Naive B cell (primary cell): ENCODE measurements at regions not wholly inside any gene's neighbourhood (a gene's known extent, or its start where the extent isn't known, plus 50 kb on each side); places are given as distances from the start of the nearest gene placed in this dataset.
"Not testable (repeated sequence)": the region's sequence is repeated elsewhere in the genome, so short reads cannot be mapped to it uniquely, and the experiment has no call there.

ENCODE experiments used
- ATAC-seq, 2 donors: fragments of 150-1000 bp; cut with Tn5 transposase; 2 replicates each; pipeline ENCODE4 v1.10.0; 2021; ENCODE audit warnings: low read depth in 2 of 2, mild to moderate bottlenecking in 2 of 2, moderate library complexity in 2 of 2
- DNase-seq: peaks from one replicate; pipeline ENCODE4 v3.0.0; 2022
- H3K27ac Mint-ChIP-seq, 6 donors: one replicate each; pipeline ENCODE4 v1.8.0; 2020 to 2022; ENCODE audit warnings: mild to moderate bottlenecking in 6 of 6, mixed read lengths in 6 of 6, moderate library complexity in 5 of 6, inconsistent platforms in 2 of 6
- H3K27me3 Mint-ChIP-seq, 3 donors: one replicate each; pipeline ENCODE4 v1.8.0; 2021 to 2022; ENCODE audit warnings: mixed read lengths in 3 of 3, mild to moderate bottlenecking in 1 of 3
- H3K36me3 Mint-ChIP-seq, 2 donors: one replicate each; pipeline ENCODE4 v1.8.0; 2020 to 2022; ENCODE audit warnings: mixed read lengths in 2 of 2, inconsistent platforms in 1 of 2, mild to moderate bottlenecking in 1 of 2
- H3K4me1 Mint-ChIP-seq, 3 donors: one replicate each; pipeline ENCODE4 v1.8.0; 2020 to 2022; ENCODE audit warnings: mixed read lengths in 3 of 3, inconsistent platforms in 1 of 3, mild to moderate bottlenecking in 1 of 3, moderate library complexity in 1 of 3
- H3K4me3 Mint-ChIP-seq, 8 donors: one replicate each; pipeline ENCODE4 v1.8.0; 2020 to 2022; ENCODE audit warnings: mild to moderate bottlenecking in 8 of 8, mixed read lengths in 8 of 8, moderate library complexity in 8 of 8, inconsistent platforms in 2 of 8
- H3K9me3 Mint-ChIP-seq, 7 donors: one replicate each; pipeline ENCODE4 v1.8.0; 2020 to 2022; ENCODE audit warnings: mixed read lengths in 7 of 7, mild to moderate bottlenecking in 5 of 7, inconsistent platforms in 2 of 7, moderate library complexity in 1 of 7

DNA sequence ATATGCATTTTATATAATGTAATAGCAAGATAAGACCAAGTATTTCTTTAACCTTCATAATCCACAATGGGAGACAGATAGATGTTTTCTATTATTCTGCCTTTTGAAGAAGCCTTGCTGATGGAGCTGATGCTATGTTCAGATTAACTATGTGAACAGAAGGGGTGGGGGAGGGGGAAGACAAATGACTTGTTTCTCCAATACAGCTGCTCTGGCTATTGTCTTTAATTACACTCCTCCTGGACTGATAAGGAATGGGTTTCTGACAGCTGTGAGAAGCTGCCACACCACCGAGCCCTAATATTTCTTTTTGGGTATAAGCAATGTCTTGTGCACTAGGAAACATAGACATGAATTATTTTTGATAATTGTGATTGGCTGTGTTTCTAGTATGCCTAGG lies 62.0 kb downstream of the CAVIN4 start:
- H3K4me3 Mint-ChIP-seq, result no peak overlapping the region
- peaks cover 5 to 14% of the 10 kb centered on the region in 2 donors for H3K36me3 Mint-ChIP-seq

DNA sequence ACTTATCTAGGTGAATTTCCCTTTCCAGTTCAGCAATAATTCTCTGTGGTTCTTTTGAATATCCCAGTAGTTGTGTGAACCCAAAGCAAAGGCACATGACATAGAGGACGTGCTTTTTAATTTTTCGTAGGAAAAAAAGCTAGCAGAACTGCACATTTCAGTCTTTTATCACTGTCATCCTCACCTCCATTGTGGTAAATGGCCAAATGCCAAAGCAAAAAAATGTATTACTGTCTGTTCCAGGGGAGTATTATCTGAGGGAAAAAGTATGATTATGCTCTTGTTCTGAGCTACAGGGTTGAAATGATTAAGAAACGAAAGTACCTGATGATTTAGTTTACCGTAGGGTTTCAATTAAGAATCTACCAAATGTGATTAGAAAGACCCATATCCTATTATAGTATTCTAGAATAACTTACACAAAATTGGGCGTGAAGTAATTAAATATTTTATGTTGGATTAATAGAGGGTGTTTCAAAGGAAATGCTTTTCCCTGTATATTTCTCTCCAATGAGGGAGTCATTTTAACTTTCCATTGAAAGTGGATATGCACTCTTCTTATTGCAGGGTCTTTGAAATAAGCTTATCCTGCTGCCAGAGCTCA lies 62.7 kb downstream of the CAVIN4 start:
- peaks cover 5 to 14% of the 10 kb centered on the region in 2 donors for H3K36me3 Mint-ChIP-seq
- H3K4me1 Mint-ChIP-seq, result no peaks in the 10 kb centered on the region
- no peak for ATAC-seq
- peaks cover 26 to 53% (median 40%) of the 10 kb centered on the region in 3 donors for H3K27me3 Mint-ChIP-seq
- no peak overlapping the region for H3K4me3 Mint-ChIP-seq
- no peak overlapping the region for H3K27ac Mint-ChIP-seq
- DNase-seq, result no peak
- H3K9me3 Mint-ChIP-seq, result peaks cover 10 to 33% (median 19%) of the 10 kb centered on the region in 7 donors

More for the DNA sequence above, 62.0 kb downstream of the CAVIN4 start:
- Mint-ChIP-seq H3K27me3 (peaks cover 22 to 60% (median 43%) of the 10 kb centered on the region in 3 donors), H3K27ac (no peak overlapping the region), H3K9me3 (peaks cover 4 to 34% (median 18%) of the 10 kb centered on the region in 7 donors), H3K4me1 (no peaks in the 10 kb centered on the region)
- ATAC-seq (no peak), DNase-seq (no peak)

DNA sequence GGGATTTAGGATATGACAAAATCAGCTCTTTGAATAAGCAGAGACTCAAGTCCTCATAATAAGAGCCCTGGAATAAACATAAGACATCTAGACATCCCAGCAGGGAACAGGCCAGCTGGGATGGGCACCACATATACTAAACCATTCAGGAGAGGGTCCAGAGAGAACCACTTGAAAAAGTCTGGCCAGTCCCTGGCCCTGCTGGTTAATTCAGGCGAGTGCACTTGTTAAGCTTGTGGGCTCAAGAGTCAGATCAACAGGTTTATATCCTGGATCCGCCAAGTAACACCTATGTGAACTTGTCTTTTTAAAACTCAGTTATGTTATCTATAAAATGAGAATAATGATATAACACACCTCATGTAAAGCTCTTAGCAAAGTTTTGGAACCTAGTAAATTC lies 63.3 kb downstream of the CAVIN4 start:
- peaks cover 26 to 50% (median 40%) of the 10 kb centered on the region in 3 donors for H3K27me3 Mint-ChIP-seq
- H3K4me3 Mint-ChIP-seq, result no peak overlapping the region
- DNase-seq (no peak), ATAC-seq (no peak)
- H3K27ac Mint-ChIP-seq, result no peak overlapping the region
- no peaks in the 10 kb centered on the region for H3K4me1 Mint-ChIP-seq
- H3K9me3 Mint-ChIP-seq, result peaks cover 10 to 32% (median 17%) of the 10 kb centered on the region in 7 donors
- peaks cover 5 to 14% of the 10 kb centered on the region in 2 donors for H3K36me3 Mint-ChIP-seq

DNA sequence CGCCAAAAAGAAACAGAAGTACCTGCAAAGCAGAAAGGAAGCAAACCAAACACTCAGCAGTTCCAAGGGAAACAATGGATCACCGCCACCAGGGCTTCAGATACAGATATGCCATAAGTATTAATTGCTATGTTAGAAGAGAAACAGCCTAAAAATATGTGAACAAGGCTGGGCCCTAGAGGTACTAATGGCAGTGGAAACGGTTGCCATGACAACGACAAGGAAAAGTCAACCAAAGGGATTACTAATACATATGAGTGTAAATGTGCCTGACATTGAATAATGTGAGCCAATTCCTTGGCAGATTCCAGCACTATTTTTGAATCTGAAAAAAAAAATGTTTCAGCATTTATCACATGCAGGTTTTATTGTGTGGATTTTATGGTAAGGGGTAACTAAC lies 75.0 kb downstream of the CAVIN4 start:
- ATAC-seq (no peak), DNase-seq (no peak)
- Mint-ChIP-seq H3K27me3 (peaks cover 8 to 27% (median 12%) of the 10 kb centered on the region in 3 donors), H3K4me1 (no peaks in the 10 kb centered on the region), H3K9me3 (peaks cover 15 to 43% (median 26%) of the 10 kb centered on the region in 7 donors), H3K27ac (peak overlapping the region in 1 of 6 donors; percentile 60), H3K4me3 (no peak overlapping the region), H3K36me3 (peaks cover 0 to 8% of the 10 kb centered on the region in 2 donors)

DNA sequence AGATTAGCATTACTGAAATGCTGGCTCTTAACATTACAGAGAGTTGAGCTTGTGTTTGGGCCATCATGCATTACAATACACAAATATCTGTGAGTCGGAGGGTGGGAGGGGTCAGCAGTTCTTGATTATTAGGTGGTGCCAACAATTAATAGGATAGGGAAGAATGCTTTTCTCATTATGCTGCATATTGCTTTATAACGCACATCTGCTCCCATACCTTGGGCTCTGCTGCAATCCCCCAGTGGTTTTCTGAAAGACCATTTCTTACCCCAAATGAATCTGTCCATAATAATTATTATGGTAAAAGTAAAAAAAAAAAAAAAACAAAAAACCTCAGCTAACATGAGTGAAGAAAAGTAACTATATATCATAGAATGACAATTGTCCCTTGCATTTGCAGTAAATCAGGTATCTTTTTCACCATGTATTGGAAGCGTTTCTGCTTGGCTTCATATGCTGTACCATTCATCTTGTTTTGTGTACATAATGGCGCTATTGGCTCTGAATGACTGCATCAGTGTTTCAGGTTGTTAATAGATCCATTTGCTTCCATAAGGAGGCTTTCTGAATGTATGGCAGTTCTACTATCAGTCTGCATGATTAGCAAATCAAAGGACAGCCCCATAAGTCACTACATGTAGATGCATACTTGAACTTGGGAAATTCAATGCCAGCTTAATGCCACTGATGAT lies 75.9 kb downstream of the CAVIN4 start:
- Mint-ChIP-seq H3K4me1 (no peaks in the 10 kb centered on the region), H3K36me3 (peaks cover 0 to 8% of the 10 kb centered on the region in 2 donors), H3K27me3 (peaks cover 8 to 28% (median 12%) of the 10 kb centered on the region in 3 donors), H3K4me3 (no peak overlapping the region), H3K27ac (no peak overlapping the region), H3K9me3 (peaks cover 15 to 44% (median 27%) of the 10 kb centered on the region in 7 donors)
- DNase-seq (no peak), ATAC-seq (no peak)

DNA sequence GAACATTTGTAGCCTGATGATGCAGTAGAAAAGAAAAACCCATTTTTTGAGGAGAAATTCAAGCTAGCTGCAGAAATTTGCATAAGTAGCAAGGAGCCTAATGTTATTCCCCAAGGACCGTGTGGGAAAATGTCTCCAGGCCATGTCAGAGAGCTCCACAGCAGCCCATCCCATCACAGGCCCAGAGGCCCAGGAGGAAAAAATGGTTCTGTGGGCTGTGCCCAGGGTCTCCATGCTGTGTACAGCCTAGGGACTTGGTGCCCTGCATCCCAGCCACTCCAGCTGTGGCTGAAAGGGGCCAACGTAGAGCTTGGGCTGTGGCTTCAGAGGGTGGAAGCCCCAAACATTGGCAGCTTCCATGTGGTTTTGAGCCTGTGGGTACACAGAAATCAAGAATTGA lies 79.0 kb downstream of the CAVIN4 start:
- H3K4me3 Mint-ChIP-seq, H3K4me1 Mint-ChIP-seq, DNase-seq, H3K36me3 Mint-ChIP-seq, ATAC-seq, H3K27ac Mint-ChIP-seq: not testable (repeated sequence)
- peaks cover 9 to 20% (median 13%) of the 10 kb centered on the region in 3 donors for H3K27me3 Mint-ChIP-seq
- peaks cover 18 to 53% (median 25%) of the 10 kb centered on the region in 7 donors for H3K9me3 Mint-ChIP-seq

DNA sequence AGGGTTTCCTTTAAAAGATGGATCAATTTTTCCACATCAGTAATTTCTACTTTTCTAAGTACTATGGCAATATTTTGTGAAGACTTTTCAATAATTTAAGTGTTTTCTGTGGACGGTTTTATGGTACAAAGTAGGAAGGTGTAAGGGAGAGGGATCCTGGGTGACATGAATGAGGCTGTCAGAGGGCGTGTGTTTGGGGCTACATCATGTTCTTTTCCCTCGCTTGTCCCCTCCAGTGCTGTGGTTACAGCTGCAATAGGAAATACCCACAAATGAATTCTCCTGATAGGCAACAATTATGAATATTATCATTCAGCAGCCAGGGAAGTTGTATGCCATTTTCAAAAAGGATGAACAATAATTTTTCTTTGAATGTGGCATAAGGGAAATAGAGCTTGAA lies 83.8 kb downstream of the CAVIN4 start:
- no peak overlapping the region for H3K27ac Mint-ChIP-seq
- peaks cover 4 to 16% (median 16%) of the 10 kb centered on the region in 3 donors for H3K27me3 Mint-ChIP-seq
- no peak for DNase-seq
- no peaks in the 10 kb centered on the region for H3K4me1 Mint-ChIP-seq
- H3K9me3 Mint-ChIP-seq, result peaks cover 4 to 39% (median 13%) of the 10 kb centered on the region in 7 donors
- no peak for ATAC-seq
- peaks cover 0 to under 1% of the 10 kb centered on the region in 2 donors for H3K36me3 Mint-ChIP-seq
- no peak overlapping the region for H3K4me3 Mint-ChIP-seq

DNA sequence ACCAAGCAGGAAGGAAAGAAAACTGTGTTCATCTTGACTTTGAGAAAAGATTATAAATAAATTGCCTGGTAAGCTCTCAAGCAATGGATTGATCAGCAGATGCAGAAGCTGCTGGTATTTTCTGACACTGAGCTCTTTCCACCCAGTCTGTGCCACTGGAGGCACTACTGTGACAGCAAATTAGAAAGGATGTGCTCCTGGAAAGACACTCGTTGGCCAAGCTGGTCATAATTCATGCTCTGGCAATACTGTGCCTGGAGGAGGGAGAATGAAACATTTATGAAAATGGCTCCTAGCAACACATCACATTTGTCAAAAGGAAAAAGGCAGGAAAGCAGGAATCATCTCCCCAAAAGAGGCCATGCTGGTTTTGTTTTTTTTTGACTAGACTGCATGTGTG lies 84.2 kb downstream of the CAVIN4 start:
- no peaks in the 10 kb centered on the region for H3K4me1 Mint-ChIP-seq
- peaks cover 4 to 19% (median 16%) of the 10 kb centered on the region in 3 donors for H3K27me3 Mint-ChIP-seq
- no peak for ATAC-seq
- H3K9me3 Mint-ChIP-seq, result peaks cover 4 to 34% (median 12%) of the 10 kb centered on the region in 7 donors
- no peak overlapping the region for H3K27ac Mint-ChIP-seq
- no peak overlapping the region for H3K4me3 Mint-ChIP-seq
- no peaks in the 10 kb centered on the region for H3K36me3 Mint-ChIP-seq
- no peak for DNase-seq

DNA sequence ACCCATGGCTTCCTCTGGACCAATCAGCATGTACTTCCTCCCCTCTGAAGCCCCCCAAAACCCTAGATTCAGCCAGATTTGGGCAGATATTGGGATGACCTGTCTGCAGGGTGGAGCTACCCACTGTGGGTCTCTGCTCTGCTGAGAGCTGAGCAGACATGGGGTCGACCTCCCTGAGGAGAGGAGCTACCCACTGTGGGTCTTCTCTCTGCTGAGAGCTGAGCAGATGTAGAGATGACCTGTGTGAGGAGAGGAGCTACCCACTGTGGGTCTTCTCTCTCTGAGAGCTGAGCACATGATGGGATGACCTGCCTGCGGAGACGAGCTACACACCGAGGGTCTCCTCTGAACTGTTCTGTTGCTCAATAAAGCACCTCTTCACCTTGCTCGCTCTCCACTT lies 89.6 kb downstream of the CAVIN4 start:
- ATAC-seq (no peak), DNase-seq (no peak)
- no peaks in the 10 kb centered on the region for H3K4me1 Mint-ChIP-seq
- no peak overlapping the region for H3K27ac Mint-ChIP-seq
- peaks cover 0 to 13% (median 3%) of the 10 kb centered on the region in 7 donors for H3K9me3 Mint-ChIP-seq
- no peaks in the 10 kb centered on the region for H3K36me3 Mint-ChIP-seq
- H3K4me3 Mint-ChIP-seq, result no peak overlapping the region
- peaks cover 0 to 24% (median 4%) of the 10 kb centered on the region in 3 donors for H3K27me3 Mint-ChIP-seq

DNA sequence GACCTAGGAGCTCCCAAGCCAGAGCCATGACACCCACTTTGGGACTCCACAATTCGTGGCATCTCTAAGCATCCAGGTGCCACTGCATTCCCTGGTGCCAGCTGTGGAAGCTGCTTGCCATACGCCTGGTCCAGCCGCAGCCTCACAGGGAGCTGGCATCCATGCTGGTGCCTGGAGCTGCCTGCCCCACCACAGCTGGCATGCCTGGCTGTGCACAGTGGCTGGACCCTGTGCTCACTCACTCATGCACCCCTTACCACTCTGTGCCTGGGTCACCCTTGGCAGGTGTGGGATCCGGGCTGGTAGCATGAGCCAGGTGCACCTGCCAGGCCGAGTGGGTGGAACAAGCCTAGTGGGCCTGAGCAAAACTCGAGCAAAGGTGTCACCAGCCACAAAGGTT lies 90.1 kb downstream of the CAVIN4 start:
- Mint-ChIP-seq H3K9me3 (peaks cover 0 to 13% (median 3%) of the 10 kb centered on the region in 7 donors), H3K36me3 (no peaks in the 10 kb centered on the region), H3K27me3 (peaks cover 0 to 24% (median 2%) of the 10 kb centered on the region in 3 donors)

DNA sequence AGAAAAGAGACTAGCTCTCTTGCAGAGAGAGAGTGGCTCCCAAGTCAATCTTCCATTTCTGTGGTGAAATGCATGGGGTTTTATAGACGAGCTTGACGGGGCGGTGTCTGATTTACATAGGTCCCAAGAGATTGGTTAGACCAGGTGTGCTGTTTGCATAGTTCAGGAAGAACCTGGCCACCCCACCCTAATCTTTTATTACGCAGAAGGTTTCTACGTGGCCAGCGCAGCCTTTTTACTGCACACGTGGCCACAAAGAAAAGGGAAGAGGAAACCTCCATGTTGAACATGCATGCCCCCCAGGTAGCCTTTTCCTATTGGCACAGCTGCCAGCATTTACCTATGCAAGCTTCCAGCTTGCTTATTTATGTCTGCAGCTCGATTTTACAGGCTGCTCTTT lies 92.1 kb downstream of the CAVIN4 start:
- Mint-ChIP-seq H3K4me1 (no peaks in the 10 kb centered on the region), H3K4me3 (no peak overlapping the region), H3K36me3 (no peaks in the 10 kb centered on the region), H3K9me3 (peaks cover 0 to 13% (median 3%) of the 10 kb centered on the region in 7 donors), H3K27me3 (peaks cover 0 to 29% (median 5%) of the 10 kb centered on the region in 3 donors), H3K27ac (no peak overlapping the region)
- ATAC-seq (no peak), DNase-seq (no peak)

More for the DNA sequence above, 90.1 kb downstream of the CAVIN4 start:
- ATAC-seq, result no peak
- H3K4me1 Mint-ChIP-seq, result no peaks in the 10 kb centered on the region
- H3K4me3 Mint-ChIP-seq, result no peak overlapping the region
- DNase-seq, result no peak
- no peak overlapping the region for H3K27ac Mint-ChIP-seq

DNA sequence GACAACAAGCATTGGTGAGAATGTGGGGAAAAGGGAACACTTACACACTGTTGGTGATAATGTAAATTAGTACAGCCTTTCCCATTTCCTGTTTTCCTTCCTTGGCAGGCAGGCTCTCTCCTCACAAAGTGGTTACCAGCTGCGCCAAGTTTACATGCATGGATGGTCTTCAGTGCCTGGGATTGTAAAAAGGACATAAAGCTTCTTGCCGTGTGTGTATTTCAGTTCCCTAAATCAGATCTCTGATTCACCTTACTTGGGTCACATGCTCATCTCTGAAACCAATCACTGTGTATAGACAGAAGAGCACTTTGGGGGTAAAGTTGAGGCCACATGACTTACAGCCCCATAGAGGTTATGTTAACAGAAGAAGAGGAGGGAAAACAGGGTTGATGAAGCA lies 92.8 kb downstream of the CAVIN4 start:
- ATAC-seq, result no peak
- Mint-ChIP-seq H3K9me3 (peaks cover 0 to 7% (median 1%) of the 10 kb centered on the region in 7 donors), H3K4me1 (no peaks in the 10 kb centered on the region), H3K36me3 (no peaks in the 10 kb centered on the region), H3K27me3 (peaks cover 0 to 24% (median 5%) of the 10 kb centered on the region in 3 donors), H3K4me3 (no peak overlapping the region), H3K27ac (no peak overlapping the region)
- no peak for DNase-seq

DNA sequence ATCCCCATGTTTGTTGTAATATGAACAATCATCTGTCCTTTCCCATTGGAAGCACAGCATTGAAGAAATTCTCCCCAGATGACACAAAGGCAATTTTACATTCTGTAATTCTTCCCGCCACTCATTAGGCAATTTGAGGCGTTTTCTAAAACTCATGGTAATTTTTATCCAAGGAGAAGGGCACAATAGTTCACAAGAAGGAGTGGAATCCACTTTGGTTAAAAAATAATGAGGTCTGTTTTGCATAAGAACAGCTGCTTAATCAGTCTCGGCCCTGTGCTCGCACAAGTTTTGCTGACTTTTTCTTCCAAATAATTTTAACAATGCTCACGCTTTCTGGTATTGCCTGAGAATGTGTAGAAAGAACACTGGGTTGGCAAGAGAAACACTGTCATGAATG lies 94.0 kb downstream of the CAVIN4 start:
- no peak overlapping the region for H3K27ac Mint-ChIP-seq

DNA sequence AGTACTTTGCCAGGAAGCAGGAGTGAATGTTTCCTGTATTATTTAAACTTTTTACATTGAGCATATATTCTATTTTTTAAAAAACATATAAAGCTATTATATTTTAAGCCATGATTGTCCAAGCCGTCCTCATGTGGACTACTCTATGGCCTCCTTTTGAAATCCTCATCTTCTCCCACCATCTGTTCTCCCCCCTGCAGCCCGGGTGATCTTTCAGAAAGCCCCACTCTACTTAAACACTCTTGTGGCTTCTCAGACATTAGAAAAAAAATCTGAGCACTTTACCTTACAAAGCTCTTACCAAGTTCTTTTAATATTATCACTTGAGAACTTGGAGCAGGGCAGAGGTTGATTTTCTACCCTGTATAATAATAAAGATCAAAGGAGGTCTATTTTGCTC lies 95.4 kb downstream of the CAVIN4 start:
- Mint-ChIP-seq H3K36me3 (no peaks in the 10 kb centered on the region), H3K27ac (no peak overlapping the region), H3K4me3 (no peak overlapping the region), H3K4me1 (no peaks in the 10 kb centered on the region), H3K27me3 (peaks cover 0 to 10% (median 5%) of the 10 kb centered on the region in 3 donors), H3K9me3 (peaks cover 0 to 2% (median 0%) of the 10 kb centered on the region in 7 donors)
- ATAC-seq, result no peak
- no peak for DNase-seq

More for the DNA sequence above, 94.0 kb downstream of the CAVIN4 start:
- no peaks in the 10 kb centered on the region for H3K36me3 Mint-ChIP-seq
- H3K9me3 Mint-ChIP-seq, result peaks cover 0 to 4% (median 0%) of the 10 kb centered on the region in 7 donors
- peaks cover 0 to 16% (median 5%) of the 10 kb centered on the region in 3 donors for H3K27me3 Mint-ChIP-seq
- no peak overlapping the region for H3K4me3 Mint-ChIP-seq
- no peaks in the 10 kb centered on the region for H3K4me1 Mint-ChIP-seq
- DNase-seq (no peak), ATAC-seq (no peak)
